K562 (cell line): ENCODE measurements at regions not wholly inside any gene's neighbourhood (a gene's known extent, or its start where the extent isn't known, plus 50 kb on each side); places are given as distances from the start of the nearest gene placed in this dataset.

Experiments
- KAT2B ChIP-seq: IDR thresholded peaks from one replicate; pipeline ENCODE4 v1.6.1; 2012; ENCODE audit warnings: low read depth, mild to moderate bottlenecking, control low read depth, inconsistent platforms, low read length, moderate library complexity
- SP2 ChIP-seq: IDR thresholded peaks from 2 replicates; pipeline ENCODE4 v1.6.1; 2011; ENCODE audit warnings: mild to moderate bottlenecking, low read depth, low read length, moderate library complexity; ENCODE audit not compliant: poor library complexity, severe bottlenecking; ENCODE audit errors: extremely low read depth
- XRCC3 ChIP-seq: fragments of 450-650 bp; IDR thresholded peaks from 2 replicates; pipeline ENCODE4 v1.6.1; 2017; ENCODE audit warnings: mild to moderate bottlenecking, moderate library complexity
- ZNF717 ChIP-seq: fragments of 250-450 bp; sonication (Bioruptor Pico); IDR thresholded peaks from 2 replicates; pipeline ENCODE4 v1.5.0; 2021
- TF ChIP-seq, protein P1 (sequence below): fragments of 200-600 bp; sonication (generic); IDR thresholded peaks from one replicate; pipeline ENCODE4 v1.6.1; 2012; ENCODE audit warnings: mild to moderate bottlenecking, low read depth, low read length, inconsistent platforms
- TF ChIP-seq, protein P2 (sequence below): fragments of 450-650 bp; IDR thresholded peaks from 2 replicates; pipeline ENCODE4 v1.6.1; 2017; ENCODE audit warnings: antibody characterized with exemption, mild to moderate bottlenecking

GRCh38 chr6:23091795-23092194 lies 522.4 kb downstream of the HDGFL1 start (continued):
- TF ChIP-seq, protein P1, sequence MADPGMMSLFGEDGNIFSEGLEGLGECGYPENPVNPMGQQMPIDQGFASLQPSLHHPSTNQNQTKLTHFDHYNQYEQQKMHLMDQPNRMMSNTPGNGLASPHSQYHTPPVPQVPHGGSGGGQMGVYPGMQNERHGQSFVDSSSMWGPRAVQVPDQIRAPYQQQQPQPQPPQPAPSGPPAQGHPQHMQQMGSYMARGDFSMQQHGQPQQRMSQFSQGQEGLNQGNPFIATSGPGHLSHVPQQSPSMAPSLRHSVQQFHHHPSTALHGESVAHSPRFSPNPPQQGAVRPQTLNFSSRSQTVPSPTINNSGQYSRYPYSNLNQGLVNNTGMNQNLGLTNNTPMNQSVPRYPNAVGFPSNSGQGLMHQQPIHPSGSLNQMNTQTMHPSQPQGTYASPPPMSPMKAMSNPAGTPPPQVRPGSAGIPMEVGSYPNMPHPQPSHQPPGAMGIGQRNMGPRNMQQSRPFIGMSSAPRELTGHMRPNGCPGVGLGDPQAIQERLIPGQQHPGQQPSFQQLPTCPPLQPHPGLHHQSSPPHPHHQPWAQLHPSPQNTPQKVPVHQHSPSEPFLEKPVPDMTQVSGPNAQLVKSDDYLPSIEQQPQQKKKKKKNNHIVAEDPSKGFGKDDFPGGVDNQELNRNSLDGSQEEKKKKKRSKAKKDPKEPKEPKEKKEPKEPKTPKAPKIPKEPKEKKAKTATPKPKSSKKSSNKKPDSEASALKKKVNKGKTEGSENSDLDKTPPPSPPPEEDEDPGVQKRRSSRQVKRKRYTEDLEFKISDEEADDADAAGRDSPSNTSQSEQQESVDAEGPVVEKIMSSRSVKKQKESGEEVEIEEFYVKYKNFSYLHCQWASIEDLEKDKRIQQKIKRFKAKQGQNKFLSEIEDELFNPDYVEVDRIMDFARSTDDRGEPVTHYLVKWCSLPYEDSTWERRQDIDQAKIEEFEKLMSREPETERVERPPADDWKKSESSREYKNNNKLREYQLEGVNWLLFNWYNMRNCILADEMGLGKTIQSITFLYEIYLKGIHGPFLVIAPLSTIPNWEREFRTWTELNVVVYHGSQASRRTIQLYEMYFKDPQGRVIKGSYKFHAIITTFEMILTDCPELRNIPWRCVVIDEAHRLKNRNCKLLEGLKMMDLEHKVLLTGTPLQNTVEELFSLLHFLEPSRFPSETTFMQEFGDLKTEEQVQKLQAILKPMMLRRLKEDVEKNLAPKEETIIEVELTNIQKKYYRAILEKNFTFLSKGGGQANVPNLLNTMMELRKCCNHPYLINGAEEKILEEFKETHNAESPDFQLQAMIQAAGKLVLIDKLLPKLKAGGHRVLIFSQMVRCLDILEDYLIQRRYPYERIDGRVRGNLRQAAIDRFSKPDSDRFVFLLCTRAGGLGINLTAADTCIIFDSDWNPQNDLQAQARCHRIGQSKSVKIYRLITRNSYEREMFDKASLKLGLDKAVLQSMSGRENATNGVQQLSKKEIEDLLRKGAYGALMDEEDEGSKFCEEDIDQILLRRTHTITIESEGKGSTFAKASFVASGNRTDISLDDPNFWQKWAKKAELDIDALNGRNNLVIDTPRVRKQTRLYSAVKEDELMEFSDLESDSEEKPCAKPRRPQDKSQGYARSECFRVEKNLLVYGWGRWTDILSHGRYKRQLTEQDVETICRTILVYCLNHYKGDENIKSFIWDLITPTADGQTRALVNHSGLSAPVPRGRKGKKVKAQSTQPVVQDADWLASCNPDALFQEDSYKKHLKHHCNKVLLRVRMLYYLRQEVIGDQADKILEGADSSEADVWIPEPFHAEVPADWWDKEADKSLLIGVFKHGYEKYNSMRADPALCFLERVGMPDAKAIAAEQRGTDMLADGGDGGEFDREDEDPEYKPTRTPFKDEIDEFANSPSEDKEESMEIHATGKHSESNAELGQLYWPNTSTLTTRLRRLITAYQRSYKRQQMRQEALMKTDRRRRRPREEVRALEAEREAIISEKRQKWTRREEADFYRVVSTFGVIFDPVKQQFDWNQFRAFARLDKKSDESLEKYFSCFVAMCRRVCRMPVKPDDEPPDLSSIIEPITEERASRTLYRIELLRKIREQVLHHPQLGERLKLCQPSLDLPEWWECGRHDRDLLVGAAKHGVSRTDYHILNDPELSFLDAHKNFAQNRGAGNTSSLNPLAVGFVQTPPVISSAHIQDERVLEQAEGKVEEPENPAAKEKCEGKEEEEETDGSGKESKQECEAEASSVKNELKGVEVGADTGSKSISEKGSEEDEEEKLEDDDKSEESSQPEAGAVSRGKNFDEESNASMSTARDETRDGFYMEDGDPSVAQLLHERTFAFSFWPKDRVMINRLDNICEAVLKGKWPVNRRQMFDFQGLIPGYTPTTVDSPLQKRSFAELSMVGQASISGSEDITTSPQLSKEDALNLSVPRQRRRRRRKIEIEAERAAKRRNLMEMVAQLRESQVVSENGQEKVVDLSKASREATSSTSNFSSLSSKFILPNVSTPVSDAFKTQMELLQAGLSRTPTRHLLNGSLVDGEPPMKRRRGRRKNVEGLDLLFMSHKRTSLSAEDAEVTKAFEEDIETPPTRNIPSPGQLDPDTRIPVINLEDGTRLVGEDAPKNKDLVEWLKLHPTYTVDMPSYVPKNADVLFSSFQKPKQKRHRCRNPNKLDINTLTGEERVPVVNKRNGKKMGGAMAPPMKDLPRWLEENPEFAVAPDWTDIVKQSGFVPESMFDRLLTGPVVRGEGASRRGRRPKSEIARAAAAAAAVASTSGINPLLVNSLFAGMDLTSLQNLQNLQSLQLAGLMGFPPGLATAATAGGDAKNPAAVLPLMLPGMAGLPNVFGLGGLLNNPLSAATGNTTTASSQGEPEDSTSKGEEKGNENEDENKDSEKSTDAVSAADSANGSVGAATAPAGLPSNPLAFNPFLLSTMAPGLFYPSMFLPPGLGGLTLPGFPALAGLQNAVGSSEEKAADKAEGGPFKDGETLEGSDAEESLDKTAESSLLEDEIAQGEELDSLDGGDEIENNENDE, result no peak
- no peak for TF ChIP-seq SP2
- no peak for TF ChIP-seq ZNF717 (CRISPR knock-in tag)
- no peak for TF ChIP-seq KAT2B
- TF ChIP-seq, protein P2, sequence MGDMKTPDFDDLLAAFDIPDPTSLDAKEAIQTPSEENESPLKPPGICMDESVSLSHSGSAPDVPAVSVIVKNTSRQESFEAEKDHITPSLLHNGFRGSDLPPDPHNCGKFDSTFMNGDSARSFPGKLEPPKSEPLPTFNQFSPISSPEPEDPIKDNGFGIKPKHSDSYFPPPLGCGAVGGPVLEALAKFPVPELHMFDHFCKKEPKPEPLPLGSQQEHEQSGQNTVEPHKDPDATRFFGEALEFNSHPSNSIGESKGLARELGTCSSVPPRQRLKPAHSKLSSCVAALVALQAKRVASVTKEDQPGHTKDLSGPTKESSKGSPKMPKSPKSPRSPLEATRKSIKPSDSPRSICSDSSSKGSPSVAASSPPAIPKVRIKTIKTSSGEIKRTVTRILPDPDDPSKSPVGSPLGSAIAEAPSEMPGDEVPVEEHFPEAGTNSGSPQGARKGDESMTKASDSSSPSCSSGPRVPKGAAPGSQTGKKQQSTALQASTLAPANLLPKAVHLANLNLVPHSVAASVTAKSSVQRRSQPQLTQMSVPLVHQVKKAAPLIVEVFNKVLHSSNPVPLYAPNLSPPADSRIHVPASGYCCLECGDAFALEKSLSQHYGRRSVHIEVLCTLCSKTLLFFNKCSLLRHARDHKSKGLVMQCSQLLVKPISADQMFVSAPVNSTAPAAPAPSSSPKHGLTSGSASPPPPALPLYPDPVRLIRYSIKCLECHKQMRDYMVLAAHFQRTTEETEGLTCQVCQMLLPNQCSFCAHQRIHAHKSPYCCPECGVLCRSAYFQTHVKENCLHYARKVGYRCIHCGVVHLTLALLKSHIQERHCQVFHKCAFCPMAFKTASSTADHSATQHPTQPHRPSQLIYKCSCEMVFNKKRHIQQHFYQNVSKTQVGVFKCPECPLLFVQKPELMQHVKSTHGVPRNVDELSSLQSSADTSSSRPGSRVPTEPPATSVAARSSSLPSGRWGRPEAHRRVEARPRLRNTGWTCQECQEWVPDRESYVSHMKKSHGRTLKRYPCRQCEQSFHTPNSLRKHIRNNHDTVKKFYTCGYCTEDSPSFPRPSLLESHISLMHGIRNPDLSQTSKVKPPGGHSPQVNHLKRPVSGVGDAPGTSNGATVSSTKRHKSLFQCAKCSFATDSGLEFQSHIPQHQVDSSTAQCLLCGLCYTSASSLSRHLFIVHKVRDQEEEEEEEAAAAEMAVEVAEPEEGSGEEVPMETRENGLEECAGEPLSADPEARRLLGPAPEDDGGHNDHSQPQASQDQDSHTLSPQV, result no peak
- TF ChIP-seq XRCC3, result no peak
- TF ChIP-seq, all 486 proteins: peak for 0
